NCI-H2227 (cell line): ENCODE measurements at regions not wholly inside any gene's neighbourhood (a gene's known extent, or its start where the extent isn't known, plus 50 kb on each side); places are given as distances from the start of the nearest gene placed in this dataset.

ENCODE experiments used
- DNase-seq: peaks from one replicate; lab custom pipeline; 2025; ENCODE audit not compliant: unreplicated experiment; lab: John Stamatoyannopoulos, UW

GRCh38 chr4:114497116-114497515, 101.5 kb upstream of the UGT8 start:
- DNase-seq = no peak

- no peak for DNase-seq
These were observed 89.3 kb upstream of the UGT8 start for GRCh38 chr4:114509340-114509739.

- DNase-seq = no peak
These were observed 85.9 kb upstream of the UGT8 start for GRCh38 chr4:114512595-114513295.

- no peak for DNase-seq
These were observed 79.2 kb upstream of the UGT8 start for GRCh38 chr4:114519368-114519767.

- DNase-seq = no peak
These were observed 71.4 kb upstream of the UGT8 start for GRCh38 chr4:114527170-114527569.

GRCh38 chr4:114527637-114528036, 71.0 kb upstream of the UGT8 start:
- no peak for DNase-seq

GRCh38 chr4:114535725-114536124, 62.9 kb upstream of the UGT8 start:
- no peak for DNase-seq

GRCh38 chr4:114537352-114537751, 61.3 kb upstream of the UGT8 start:
- no peak for DNase-seq

GRCh38 chr4:114538012-114538617, 60.5 kb upstream of the UGT8 start:
- DNase-seq = no peak

- DNase-seq = no peak
These were observed 58.6 kb upstream of the UGT8 start for GRCh38 chr4:114539985-114540384.

GRCh38 chr4:114547340-114548134, 51.1 kb upstream of the UGT8 start:
- no peak for DNase-seq
